ENCODE measurements at regions not wholly inside any gene's neighbourhood (a gene's known extent, or its start where the extent isn't known, plus 50 kb on each side); places are given as distances from the start of the nearest gene placed in this dataset.
"Not testable (repeated sequence)": the region's sequence is repeated elsewhere in the genome, so short reads cannot be mapped to it uniquely, and the experiment has no call there.

GRCh38 chr3:39577541-39577940, 110.1 kb downstream of the MOBP start:
- Mint-ChIP-seq H3K27me3 (ENCODE audit: unreplicated experiment) (no peaks in the 10 kb centered on the region), H3K9me3 (ENCODE audit: unreplicated experiment) (peaks cover 3% of the 10 kb centered on the region), H3K4me1 (ENCODE audit: low read depth, unreplicated experiment) (no peaks in the 10 kb centered on the region), H3K36me3 (ENCODE audit: unreplicated experiment) (no peaks in the 10 kb centered on the region), H3K27ac (ENCODE audit: unreplicated experiment) (no peak overlapping the region), H3K4me3 (ENCODE audit: unreplicated experiment) (no peak overlapping the region)
- DNase-seq: no peak
- no peak for TF ChIP-seq CTCF (IDR thresholded peaks at IDR 0.05; ENCODE audit: partially characterized antibody, unreplicated experiment)

GRCh38 chr3:39586215-39586614, 118.7 kb downstream of the MOBP start:
- not testable (repeated sequence) for H3K27me3 Mint-ChIP-seq (ENCODE audit: unreplicated experiment); H3K27ac Mint-ChIP-seq (ENCODE audit: unreplicated experiment); DNase-seq; H3K36me3 Mint-ChIP-seq (ENCODE audit: unreplicated experiment); H3K4me3 Mint-ChIP-seq (ENCODE audit: unreplicated experiment); H3K9me3 Mint-ChIP-seq (ENCODE audit: unreplicated experiment); H3K4me1 Mint-ChIP-seq (ENCODE audit: low read depth, unreplicated experiment)

- TF ChIP-seq CTCF (IDR thresholded peaks at IDR 0.05; ENCODE audit: partially characterized antibody, unreplicated experiment): no peak
- Mint-ChIP-seq H3K36me3 (ENCODE audit: unreplicated experiment) (peaks cover 8% of the 10 kb centered on the region), H3K27ac (ENCODE audit: unreplicated experiment) (no peak overlapping the region), H3K4me3 (ENCODE audit: unreplicated experiment) (no peak overlapping the region), H3K27me3 (ENCODE audit: unreplicated experiment) (no peaks in the 10 kb centered on the region), H3K9me3 (ENCODE audit: unreplicated experiment) (peaks cover 4% of the 10 kb centered on the region), H3K4me1 (ENCODE audit: low read depth, unreplicated experiment) (no peaks in the 10 kb centered on the region)
- no peak for DNase-seq
Measured at GRCh38 chr3:39587113-39587512, 119.6 kb downstream of the MOBP start.

GRCh38 chr3:39590806-39591205, 123.3 kb downstream of the MOBP start:
- TF ChIP-seq CTCF (IDR thresholded peaks at IDR 0.05; ENCODE audit: partially characterized antibody, unreplicated experiment): no peak
- Mint-ChIP-seq H3K4me3 (ENCODE audit: unreplicated experiment) (no peak overlapping the region), H3K36me3 (ENCODE audit: unreplicated experiment) (no peaks in the 10 kb centered on the region), H3K27ac (ENCODE audit: unreplicated experiment) (no peak overlapping the region), H3K9me3 (ENCODE audit: unreplicated experiment) (peaks cover 1% of the 10 kb centered on the region), H3K4me1 (ENCODE audit: low read depth, unreplicated experiment) (no peaks in the 10 kb centered on the region), H3K27me3 (ENCODE audit: unreplicated experiment) (no peaks in the 10 kb centered on the region)
- DNase-seq: no peak

- no peak for TF ChIP-seq CTCF (IDR thresholded peaks at IDR 0.05; ENCODE audit: partially characterized antibody, unreplicated experiment)
- peaks cover 1% of the 10 kb centered on the region for H3K9me3 Mint-ChIP-seq (ENCODE audit: unreplicated experiment)
- H3K4me3 Mint-ChIP-seq (ENCODE audit: unreplicated experiment): no peak overlapping the region
- DNase-seq: no peak
- H3K27me3 Mint-ChIP-seq (ENCODE audit: unreplicated experiment): no peaks in the 10 kb centered on the region
- no peak overlapping the region for H3K27ac Mint-ChIP-seq (ENCODE audit: unreplicated experiment)
- H3K36me3 Mint-ChIP-seq (ENCODE audit: unreplicated experiment): no peaks in the 10 kb centered on the region
- no peaks in the 10 kb centered on the region for H3K4me1 Mint-ChIP-seq (ENCODE audit: low read depth, unreplicated experiment)
Measured at GRCh38 chr3:39592311-39593050, 125.0 kb downstream of the MOBP start.
